Body of pancreas (tissue), 4 donors: ENCODE measurements at regions not wholly inside any gene's neighbourhood (a gene's known extent, or its start where the extent isn't known, plus 50 kb on each side); places are given as distances from the start of the nearest gene placed in this dataset.

ENCODE experiments used
- ATAC-seq: fragments of 150-250 bp; one replicate; pipeline ENCODE4 v1.9.1; 2016
- DNase-seq, 4 donors: peaks; one replicate each; pipeline ENCODE4 v3.0.0-alpha.2; 2019
- H3K27ac ChIP-seq, 4 donors: fragments of 200-600 bp; sonication (generic); 1 replicate in 3 of 4; 2 replicates in 1 of 4; pipeline versions ENCODE4 v1.5.1 to v1.6.1; 2016 to 2019; ENCODE audit warnings: mild to moderate bottlenecking in 1 of 4, mixed read lengths in 1 of 4, moderate library complexity in 1 of 4
- H3K27me3 ChIP-seq, 2 donors: fragments of 200-600 bp; sonication (generic); one replicate each; pipeline ENCODE4 v1.6.0; 2016; ENCODE audit warnings: mild to moderate bottlenecking in 1 of 2
- H3K36me3 ChIP-seq, 2 donors: fragments of 200-600 bp; sonication (generic); replicated peaks in 1 of 2; 2 replicates each; pipeline ENCODE4 v1.5.1; 2016; ENCODE audit warnings: low read depth in 2 of 2; ENCODE audit not compliant: insufficient read depth in 1 of 2
- H3K4me1 ChIP-seq: fragments of 200-600 bp; sonication (generic); one replicate; pipeline ENCODE4 v1.6.0; 2016
- H3K4me3 ChIP-seq, 2 donors: fragments of 200-600 bp; sonication (generic); 1 replicate in 1 of 2; 2 replicates in 1 of 2; pipeline ENCODE4 v1.5.1; 2016 to 2019
- H3K9me3 ChIP-seq, 3 donors: fragments of 200-600 bp; sonication (generic); 1 replicate in 2 of 3; 2 replicates in 1 of 3; pipeline ENCODE4 v1.5.1; 2016
- CTCF ChIP-seq, 7 experiments: fragments of 450-650 bp in 4 of 7; fragments of 200-600 bp in 3 of 7; sonication (generic) in 3 of 7; IDR thresholded peaks; one replicate each; pipeline ENCODE4 v1.5.1; 2016 to 2019; ENCODE audit warnings: antibody characterized with exemption in 7 of 7
- POLR2A ChIP-seq, 3 donors: fragments of 450-650 bp; IDR thresholded peaks; one replicate each; pipeline ENCODE4 v1.6.1; 2016; ENCODE audit warnings: antibody characterized with exemption in 3 of 3, mild to moderate bottlenecking in 2 of 3
- WGBS, 2 donors: methylation state at CpG; one replicate each; pipeline ENCODE4 v1.1.5; 2017; 5-methylcytosine and 5-hydroxymethylcytosine counted together
- intact Hi-C: fragments of 100-400 bp; cut with DNase I; formaldehyde crosslinking; loops from one replicate; pipeline ENCODE4 v1.15.1; 2023

- Histone ChIP-seq H3K27me3 (no peaks in the 10 kb centered on the region), H3K36me3 (no peaks in the 10 kb centered on the region), H3K9me3 (no peaks in the 10 kb centered on the region), H3K27ac (no peak overlapping the region), H3K4me3 (no peak overlapping the region), H3K4me1 (no peaks in the 10 kb centered on the region)
- DNase-seq: no peak
- TF ChIP-seq POLR2A (IDR thresholded peaks at IDR 0.05) (no peak), CTCF (IDR thresholded peaks at IDR 0.05) (no peak)
- intact Hi-C loops: no loop called here
- no peak for ATAC-seq
- WGBS, 2 donors: 57 to 63% methylated on average over 2 of the region's 2 CpGs
Observed at GRCh38 chr6:66159937-66160336, 452.9 kb upstream of the EYS start.

- Histone ChIP-seq H3K4me1 (no peaks in the 10 kb centered on the region), H3K27me3 (no peaks in the 10 kb centered on the region), H3K36me3 (no peaks in the 10 kb centered on the region), H3K4me3 (no peak overlapping the region), H3K27ac (no peak overlapping the region), H3K9me3 (no peaks in the 10 kb centered on the region)
- TF ChIP-seq CTCF (IDR thresholded peaks at IDR 0.05) (no peak), POLR2A (IDR thresholded peaks at IDR 0.05) (no peak)
- ATAC-seq (no peak), DNase-seq (no peak)
- 40 to 41% methylated on average over 2 of the region's 2 CpGs for WGBS, 2 donors
- intact Hi-C loops: no loop called here
Observed at GRCh38 chr6:66153247-66153646, 446.2 kb upstream of the EYS start.

- Histone ChIP-seq H3K4me3 (no peak overlapping the region), H3K27ac (no peak overlapping the region), H3K27me3 (no peaks in the 10 kb centered on the region), H3K36me3 (no peaks in the 10 kb centered on the region), H3K9me3 (no peaks in the 10 kb centered on the region), H3K4me1 (no peaks in the 10 kb centered on the region)
- intact Hi-C loops: no loop called here
- TF ChIP-seq POLR2A (IDR thresholded peaks at IDR 0.05): no peak
- TF ChIP-seq CTCF (IDR thresholded peaks at IDR 0.05): no peak
- no peak for ATAC-seq
- no peak for DNase-seq
Observed at GRCh38 chr6:66149132-66149531, 442.1 kb upstream of the EYS start.

- TF ChIP-seq CTCF (IDR thresholded peaks at IDR 0.05): no peak
- TF ChIP-seq POLR2A (IDR thresholded peaks at IDR 0.05): no peak
- Histone ChIP-seq H3K9me3 (no peaks in the 10 kb centered on the region), H3K4me3 (no peak overlapping the region), H3K36me3 (no peaks in the 10 kb centered on the region), H3K27ac (no peak overlapping the region), H3K27me3 (no peaks in the 10 kb centered on the region), H3K4me1 (no peaks in the 10 kb centered on the region)
- 73 to 80% methylated on average over 5 to 8 of the region's 8 CpGs for WGBS, 2 donors
- ATAC-seq: no peak
- intact Hi-C loops: no loop called here
- no peak for DNase-seq
Observed at GRCh38 chr6:66145867-66146266, 438.8 kb upstream of the EYS start.

GRCh38 chr6:66134021-66134420 lies 427.0 kb upstream of the EYS start:
- 13 to 16% methylated on average over 2 of the region's 2 CpGs for WGBS, 2 donors
- H3K36me3 ChIP-seq: no peaks in the 10 kb centered on the region
- intact Hi-C loops: no loop called here

More at GRCh38 chr6:66134021-66134420, 427.0 kb upstream of the EYS start:
- DNase-seq: no peak
- Histone ChIP-seq H3K4me3 (no peak overlapping the region), H3K27me3 (no peaks in the 10 kb centered on the region), H3K27ac (no peak overlapping the region), H3K4me1 (no peaks in the 10 kb centered on the region), H3K9me3 (no peaks in the 10 kb centered on the region)
- TF ChIP-seq POLR2A (IDR thresholded peaks at IDR 0.05) (no peak), CTCF (IDR thresholded peaks at IDR 0.05) (no peak)
- no peak for ATAC-seq
